Neural cell (in vitro differentiated cells): ENCODE measurements at regions not wholly inside any gene's neighbourhood (a gene's known extent, or its start where the extent isn't known, plus 50 kb on each side); places are given as distances from the start of the nearest gene placed in this dataset.

Experiments
- MXI1 ChIP-seq: fragments of 450-650 bp; conservative IDR thresholded peaks from 2 replicates; pipeline ENCODE4 v1.6.1; 2014; ENCODE audit warnings: antibody characterized with exemption, mild to moderate bottlenecking; ENCODE audit not compliant: poor library complexity, severe bottlenecking
- POLR2AphosphoS5 ChIP-seq: IDR thresholded peaks from 2 replicates; pipeline ENCODE4 v1.6.1; 2012
- REST ChIP-seq: IDR thresholded peaks from 2 replicates; pipeline ENCODE4 v1.6.1; 2012; ENCODE audit warnings: borderline replicate concordance
- TF ChIP-seq, protein P1 (sequence below): fragments of 450-650 bp; IDR thresholded peaks from 2 replicates; pipeline ENCODE4 v1.5.1; 2014; ENCODE audit warnings: antibody characterized with exemption, mild to moderate bottlenecking, moderate library complexity; ENCODE audit not compliant: poor library complexity, severe bottlenecking

DNA sequence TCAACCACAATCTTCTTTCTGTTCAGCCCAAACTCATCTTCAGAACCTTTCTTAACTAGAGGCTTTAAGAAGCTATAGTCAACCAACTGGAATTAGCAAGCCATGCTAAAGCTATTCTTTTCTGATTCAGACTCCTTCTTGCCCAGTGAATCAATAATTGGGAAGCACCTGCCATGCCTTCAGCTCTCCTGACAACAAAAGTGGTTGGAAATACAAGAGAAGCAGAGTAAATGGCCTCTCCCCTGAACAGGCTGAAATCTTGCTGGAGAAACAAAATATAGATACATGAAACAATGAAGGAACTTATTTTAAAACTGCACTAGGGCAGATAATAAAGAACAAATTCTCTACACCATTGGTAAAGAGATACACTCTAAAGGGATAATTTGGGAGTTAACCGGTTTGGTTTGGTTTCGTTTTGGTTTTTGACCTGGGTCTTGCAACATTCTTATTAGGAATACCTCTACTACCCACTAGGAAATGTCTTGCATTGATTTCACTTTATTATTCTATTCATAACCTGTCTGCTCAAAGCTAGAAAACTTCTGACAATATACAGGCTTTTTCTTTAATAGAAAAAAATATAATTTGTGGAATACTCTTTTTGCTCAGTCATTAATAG lies 173.6 kb upstream of the DYNLRB2 start:
- TF ChIP-seq, protein P1, sequence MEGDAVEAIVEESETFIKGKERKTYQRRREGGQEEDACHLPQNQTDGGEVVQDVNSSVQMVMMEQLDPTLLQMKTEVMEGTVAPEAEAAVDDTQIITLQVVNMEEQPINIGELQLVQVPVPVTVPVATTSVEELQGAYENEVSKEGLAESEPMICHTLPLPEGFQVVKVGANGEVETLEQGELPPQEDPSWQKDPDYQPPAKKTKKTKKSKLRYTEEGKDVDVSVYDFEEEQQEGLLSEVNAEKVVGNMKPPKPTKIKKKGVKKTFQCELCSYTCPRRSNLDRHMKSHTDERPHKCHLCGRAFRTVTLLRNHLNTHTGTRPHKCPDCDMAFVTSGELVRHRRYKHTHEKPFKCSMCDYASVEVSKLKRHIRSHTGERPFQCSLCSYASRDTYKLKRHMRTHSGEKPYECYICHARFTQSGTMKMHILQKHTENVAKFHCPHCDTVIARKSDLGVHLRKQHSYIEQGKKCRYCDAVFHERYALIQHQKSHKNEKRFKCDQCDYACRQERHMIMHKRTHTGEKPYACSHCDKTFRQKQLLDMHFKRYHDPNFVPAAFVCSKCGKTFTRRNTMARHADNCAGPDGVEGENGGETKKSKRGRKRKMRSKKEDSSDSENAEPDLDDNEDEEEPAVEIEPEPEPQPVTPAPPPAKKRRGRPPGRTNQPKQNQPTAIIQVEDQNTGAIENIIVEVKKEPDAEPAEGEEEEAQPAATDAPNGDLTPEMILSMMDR: no peak
- TF ChIP-seq MXI1 (no peak), POLR2AphosphoS5 (no peak), REST (no peak)
